HG03108 (cell line): ENCODE measurements at regions not wholly inside any gene's neighbourhood (a gene's known extent, or its start where the extent isn't known, plus 50 kb on each side); places are given as distances from the start of the nearest gene placed in this dataset.
A peak's percentile ranks its signal among the peaks of the same experiment; 100 is the strongest.
"Not testable (repeated sequence)": the region's sequence is repeated elsewhere in the genome, so short reads cannot be mapped to it uniquely, and the experiment has no call there.

Experiments used
- ATAC-seq: cut with Tn5 transposase; IDR thresholded peaks from one replicate; pipeline ENCODE4 v1.9.1; 2021; ENCODE audit warnings: moderate library complexity; ENCODE audit not compliant: unreplicated experiment

DNA sequence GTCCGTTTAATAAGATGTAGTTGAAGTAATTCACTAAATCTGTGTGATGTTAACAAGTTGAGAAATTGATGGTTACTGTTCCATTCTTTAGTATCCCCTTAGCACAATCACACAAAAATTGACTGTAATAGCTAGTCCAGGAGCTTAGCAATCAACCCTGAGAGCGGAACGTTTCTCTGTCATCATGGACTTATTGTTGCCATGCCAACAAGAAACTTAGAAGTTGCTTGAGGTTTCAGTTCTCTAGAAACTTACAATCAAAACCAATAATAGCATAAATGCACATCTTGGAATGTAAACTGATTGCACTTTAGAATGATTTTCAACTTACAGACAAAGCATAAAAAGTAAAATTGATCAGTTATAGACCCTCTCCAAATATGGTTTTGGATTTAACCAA is 125.4 kb upstream of the ANKH start:
- peak; percentile 76 for ATAC-seq

- no peak for ATAC-seq
Observed at GRCh38 chr5:14995229-14995628, 123.7 kb upstream of the ANKH start.

DNA sequence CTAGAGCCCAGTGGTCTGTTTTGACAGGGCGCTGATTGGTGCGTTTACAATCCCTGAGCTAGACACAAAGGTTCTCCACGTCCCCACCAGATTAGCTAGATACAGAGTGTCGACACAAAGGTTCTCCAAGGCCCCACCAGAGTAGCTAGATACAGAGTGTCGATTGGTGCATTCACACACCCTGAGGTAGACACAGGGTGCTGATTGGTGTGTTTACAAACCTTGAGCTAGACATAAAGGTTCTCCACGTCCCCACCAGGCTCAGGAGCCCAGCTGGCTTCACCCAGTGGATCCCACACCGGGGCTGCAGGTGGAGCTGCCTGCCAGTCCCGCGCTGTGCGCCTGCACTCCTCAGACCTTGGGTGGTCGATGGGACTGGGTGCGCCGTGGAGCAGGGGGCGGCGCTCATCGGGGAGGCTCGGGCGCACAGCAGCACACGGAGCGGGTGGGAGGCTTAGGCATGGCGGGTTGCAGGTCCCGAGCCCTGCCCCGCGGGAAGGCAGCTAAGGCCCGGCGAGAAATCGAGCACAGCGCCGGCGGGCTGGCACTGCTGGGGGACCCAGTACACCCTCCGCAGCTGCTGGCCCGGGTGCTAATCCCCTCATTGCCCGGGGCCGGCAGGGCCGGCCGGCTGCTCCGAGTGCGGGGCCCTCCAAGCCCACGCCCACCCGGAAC is 122.0 kb upstream of the ANKH start:
- not testable (repeated sequence) for ATAC-seq

- ATAC-seq: peak; percentile 64
Observed at GRCh38 chr5:14992751-14993458, 121.3 kb upstream of the ANKH start.

- ATAC-seq: no peak
Observed at GRCh38 chr5:14988223-14988622, 116.6 kb upstream of the ANKH start.

DNA sequence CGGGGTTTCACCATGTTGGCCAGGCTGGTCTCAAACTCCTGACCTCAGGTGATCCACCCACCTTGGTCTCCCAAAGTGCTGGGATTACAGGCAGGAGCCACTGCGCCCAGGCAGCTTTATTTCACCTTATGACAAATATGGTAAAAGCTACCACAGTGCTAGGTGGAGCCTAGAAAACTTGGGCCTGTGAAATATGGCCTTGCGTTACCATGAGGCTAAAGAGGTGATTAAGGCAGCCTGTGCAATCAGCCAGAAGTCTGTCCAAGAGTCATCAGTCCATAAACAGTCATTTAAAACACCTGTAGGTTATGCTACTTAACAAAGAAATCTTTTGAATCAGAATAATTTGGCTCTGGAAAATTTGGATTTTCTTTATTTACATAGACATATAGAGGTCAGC is 114.8 kb upstream of the ANKH start:
- ATAC-seq: no peak

DNA sequence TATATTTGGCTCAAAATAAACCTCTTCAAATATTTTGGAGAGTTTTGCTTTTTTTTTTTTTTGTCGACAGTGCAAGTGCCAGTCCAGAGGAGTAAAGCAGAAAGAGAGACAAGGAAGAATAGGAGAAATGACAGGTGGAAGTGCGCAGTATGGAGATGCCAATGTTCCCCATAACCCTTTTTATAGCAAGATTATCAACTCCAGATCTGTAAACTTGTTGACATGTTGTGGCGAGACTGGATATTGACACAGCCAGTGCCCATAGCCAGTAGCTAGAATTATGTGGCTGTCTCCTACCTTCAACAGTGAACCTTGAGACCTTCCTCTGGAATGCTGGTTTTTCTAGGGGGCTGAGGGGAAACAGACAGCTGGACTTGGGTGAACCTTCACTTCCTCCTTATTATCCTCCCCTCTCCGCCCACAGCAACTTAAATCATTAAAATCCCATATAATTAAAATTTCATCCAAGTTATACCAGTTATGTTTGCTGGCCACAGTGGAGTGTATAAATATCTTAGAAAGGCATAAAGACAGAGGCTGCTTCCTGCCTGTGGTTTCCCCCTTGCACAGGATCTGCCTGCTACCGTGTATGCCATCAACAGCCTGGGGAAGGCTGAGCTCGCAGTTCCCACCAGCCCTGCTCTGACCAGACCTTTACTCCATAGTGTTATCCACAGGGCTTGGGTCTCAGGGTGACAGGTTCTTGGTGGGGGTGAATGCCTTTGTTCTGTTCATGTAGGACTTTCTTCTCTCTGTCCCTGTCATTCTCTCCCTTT is 112.3 kb upstream of the ANKH start:
- no peak for ATAC-seq

DNA sequence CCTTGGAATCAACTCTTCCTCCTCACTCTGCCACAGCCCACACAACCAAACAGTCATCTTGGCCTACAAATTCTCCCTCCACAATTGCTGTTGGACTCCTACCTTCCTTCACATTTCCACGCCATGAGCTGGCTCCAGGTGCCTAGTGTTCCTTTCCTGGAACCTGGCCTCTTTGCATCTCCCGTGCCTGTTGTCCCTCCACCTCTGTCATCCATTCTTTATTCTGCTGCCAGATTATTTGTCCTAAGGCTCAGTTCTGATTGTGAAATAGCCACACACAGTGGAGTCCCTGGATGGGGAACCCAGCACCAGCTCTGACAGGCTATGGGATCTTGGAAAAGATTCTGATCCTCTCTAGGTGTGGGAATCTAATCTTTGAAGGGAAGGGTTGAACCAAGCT is 109.1 kb upstream of the ANKH start:
- ATAC-seq: no peak

DNA sequence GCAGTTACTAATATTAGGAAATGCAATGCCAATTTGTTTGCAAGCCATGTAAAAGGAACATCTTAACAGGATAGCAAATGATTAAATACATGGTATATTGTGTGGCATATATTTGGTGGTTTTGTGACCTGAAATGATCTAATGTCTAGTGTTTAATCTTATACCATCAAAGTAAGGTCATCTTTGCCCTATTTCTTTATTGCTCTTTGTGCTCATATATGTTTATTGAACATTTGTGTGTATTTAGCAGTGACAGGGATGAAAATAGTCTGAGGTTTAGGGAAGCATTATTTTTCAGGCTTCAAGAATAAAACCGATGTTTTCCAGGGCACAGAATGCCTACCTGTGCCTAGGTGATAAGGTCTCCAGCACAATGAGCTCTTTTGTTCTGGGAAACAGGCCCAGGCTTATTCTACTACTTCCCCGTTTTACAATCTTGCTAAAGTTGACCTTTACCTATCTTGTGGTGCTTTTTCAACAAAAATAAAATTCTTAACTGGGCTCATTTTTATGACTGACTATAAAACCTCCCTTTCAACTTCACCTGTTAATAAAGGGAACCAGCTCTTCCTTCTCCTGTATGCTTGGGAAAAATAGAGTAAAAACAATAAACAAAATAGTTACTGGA is 105.6 kb upstream of the ANKH start:
- no peak for ATAC-seq

DNA sequence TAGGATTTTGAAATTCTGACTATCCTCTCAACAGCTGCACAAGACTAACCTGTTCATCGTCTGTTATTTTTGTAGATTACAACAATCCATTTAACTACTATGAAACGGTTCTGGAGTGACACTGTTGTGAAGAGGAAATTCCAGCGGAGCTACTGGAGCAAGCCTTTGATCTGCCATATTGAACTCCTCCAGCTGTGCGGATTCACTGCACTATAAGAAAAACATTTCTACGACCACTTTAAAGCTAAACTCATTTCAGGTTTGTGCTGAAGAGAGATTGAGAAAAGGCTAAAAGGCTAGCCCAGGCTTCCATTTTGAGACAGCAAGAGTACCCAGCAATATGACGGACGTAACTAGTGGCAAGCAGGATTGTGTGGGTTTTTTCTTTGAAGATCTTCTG is 104.9 kb upstream of the ANKH start:
- ATAC-seq: no peak

- no peak for ATAC-seq
Observed at GRCh38 chr5:14971873-14972272, 100.3 kb upstream of the ANKH start.

GRCh38 chr5:14968796-14969195 is 97.2 kb upstream of the ANKH start:
- ATAC-seq: no peak

DNA sequence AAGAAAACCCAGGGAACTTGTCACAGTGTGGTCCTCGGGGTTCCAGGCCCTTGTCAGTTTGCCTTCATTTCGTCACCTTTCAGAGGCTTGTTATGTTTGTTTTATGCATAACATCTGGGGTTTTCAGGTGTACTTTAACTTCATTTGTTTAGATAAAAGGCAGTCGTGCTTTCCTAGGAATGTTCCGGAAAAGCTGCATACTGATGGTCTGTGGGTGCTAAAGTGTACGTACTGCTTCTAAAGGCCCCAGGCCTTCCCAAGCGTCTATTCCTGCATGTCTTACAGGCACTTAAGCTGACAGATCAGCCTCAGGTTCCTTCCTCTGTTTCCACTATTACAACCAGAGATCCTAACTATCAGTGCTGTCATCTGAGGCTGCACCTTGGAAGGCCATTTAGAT is 95.6 kb upstream of the ANKH start:
- no peak for ATAC-seq

DNA sequence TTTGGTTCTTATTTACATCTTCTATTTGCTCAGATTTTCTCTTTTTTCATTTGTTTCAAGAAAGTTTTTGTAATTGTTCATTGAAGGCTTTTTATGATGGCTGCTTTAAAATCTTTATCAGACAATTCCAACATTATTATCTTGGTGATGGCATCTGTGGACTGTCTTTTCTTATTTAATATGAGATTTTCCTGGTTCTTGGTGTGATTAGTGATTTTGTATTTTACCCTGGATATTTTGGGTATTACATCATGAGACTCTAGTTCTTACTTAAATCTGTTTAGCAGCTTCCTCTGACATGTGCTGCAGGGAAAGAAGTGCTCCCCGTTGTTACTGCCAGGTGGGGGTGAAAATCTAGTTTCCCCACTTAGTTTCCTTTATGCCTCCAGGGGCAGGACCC is 94.2 kb upstream of the ANKH start:
- no peak for ATAC-seq

GRCh38 chr5:14962604-14963003 is 91.0 kb upstream of the ANKH start:
- ATAC-seq: no peak

GRCh38 chr5:14960120-14960462 is 88.5 kb upstream of the ANKH start:
- ATAC-seq: no peak

DNA sequence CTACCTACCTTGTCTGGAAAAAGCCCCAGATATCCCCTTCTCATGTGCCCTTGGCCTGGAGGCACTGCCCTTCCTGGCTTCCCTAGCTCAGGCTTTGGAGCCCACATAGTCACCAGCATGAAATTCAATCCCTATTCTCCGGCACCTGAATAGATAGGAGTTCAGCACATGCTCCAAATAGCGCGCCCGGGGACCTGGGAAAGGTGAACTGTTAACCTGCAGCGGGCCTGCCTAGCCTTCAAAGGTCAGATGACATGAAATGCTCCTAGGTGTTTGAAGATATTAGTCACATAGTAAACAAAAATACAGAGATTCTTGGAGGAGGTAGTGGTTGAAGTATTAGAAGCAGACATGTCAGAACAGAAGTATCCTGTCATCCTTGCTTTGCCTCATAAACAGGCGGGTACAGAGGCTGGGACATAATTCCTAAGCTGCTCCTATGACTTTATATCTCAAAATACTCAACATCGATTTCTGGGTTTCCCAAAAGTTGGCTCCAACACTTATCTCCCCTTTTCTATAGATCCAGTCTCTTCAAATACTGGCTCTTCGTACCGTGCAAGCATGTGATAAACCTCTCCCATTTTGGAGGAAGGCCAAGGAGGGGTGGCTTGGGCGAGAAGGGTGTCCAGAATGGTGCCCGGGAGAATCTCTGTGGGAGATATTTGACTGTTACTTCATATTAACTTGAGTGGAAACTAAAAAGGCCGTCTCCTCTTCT is 88.0 kb upstream of the ANKH start:
- no peak for ATAC-seq

- no peak for ATAC-seq
Observed at GRCh38 chr5:14958188-14958587, 86.6 kb upstream of the ANKH start.

- ATAC-seq: no peak
Observed at GRCh38 chr5:14956423-14957046, 85.0 kb upstream of the ANKH start.

GRCh38 chr5:14954616-14955343 is 83.2 kb upstream of the ANKH start:
- no peak for ATAC-seq
